GM18520 (cell line): ENCODE measurements at regions not wholly inside any gene's neighbourhood (a gene's known extent, or its start where the extent isn't known, plus 50 kb on each side); places are given as distances from the start of the nearest gene placed in this dataset.

Source experiments
- ATAC-seq: cut with Tn5 transposase; IDR thresholded peaks from one replicate; pipeline ENCODE4 v1.9.1; 2021; ENCODE audit not compliant: unreplicated experiment

DNA sequence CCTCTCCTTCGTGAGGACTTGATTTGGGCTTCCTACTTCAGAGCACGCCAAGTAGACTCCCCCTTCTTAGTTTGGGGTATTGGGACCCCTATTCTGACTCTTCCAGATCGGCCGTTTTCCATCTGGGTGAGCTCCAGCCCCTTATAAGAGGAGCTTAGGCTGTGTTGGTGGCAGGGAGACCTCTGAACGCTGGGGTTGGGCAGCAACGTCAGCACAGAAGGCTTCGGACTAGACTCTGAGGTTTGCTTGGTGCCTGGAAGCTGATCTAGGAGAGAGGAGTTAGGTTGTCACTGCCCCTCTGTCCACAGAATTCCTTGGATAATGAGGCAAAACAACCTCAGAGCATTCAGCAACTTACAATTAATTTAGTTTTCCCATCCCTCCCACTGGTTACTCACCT lies 99.2 kb upstream of the RTL1 start:
- ATAC-seq = no peak

DNA sequence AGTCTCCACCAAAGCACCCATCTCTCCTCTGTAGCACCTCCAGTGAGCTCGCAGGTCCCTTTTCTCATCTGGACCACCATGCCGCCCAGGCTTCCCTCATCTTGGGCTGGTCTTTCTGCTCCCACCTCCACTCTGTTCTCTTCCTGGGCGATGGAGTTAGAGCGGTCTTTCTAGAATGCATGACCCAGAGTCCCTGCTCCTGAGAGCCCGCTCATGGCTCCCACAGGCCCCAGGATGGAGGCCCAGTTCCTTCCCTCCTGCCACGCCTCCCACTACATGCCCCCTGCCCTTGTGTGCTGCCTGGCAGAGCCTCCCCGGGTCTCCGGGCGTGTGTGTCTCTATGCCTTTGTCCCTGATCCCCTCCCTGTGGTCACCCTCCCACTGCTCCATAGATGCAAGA lies 100.7 kb upstream of the RTL1 start:
- ATAC-seq = no peak

DNA sequence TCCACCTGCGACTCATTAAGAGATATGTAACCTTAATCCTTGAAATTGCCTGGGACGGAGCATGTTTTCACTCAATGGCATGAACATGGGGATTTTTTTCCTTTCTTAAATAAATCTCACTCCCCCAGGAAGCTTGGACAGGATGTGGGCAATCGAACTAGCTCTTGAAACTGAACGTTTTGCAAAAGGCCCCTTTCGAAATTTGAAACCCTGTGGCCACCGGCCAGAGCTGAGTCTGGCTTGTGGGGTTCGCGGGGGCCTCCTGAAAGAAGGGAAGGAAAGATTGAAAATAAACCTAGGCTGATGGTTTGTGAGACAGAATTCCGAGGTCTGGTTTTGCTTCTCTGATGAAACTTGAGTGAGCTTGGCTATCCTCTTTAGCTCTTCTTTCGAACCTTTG lies 101.4 kb upstream of the RTL1 start:
- ATAC-seq = no peak

DNA sequence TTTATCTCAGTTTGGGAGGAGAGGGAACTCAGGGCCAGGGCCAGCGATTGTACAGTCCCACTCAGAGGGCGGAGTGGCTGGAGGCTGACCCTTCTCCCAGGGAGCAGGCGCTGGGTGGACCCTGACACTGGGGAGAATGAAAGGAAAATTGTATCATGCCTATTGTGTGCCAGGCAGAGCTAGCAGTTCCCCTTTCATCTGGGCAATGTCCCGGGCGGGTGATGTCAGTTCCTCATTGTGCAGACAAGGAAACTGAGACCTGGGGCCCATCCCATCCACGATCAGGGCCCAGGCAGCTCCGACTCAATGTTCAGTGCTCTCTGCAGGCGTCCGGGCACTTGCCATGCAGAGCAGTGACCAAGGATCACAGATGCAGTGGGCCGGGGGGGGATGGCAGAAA lies 101.9 kb upstream of the RTL1 start:
- no peak for ATAC-seq

DNA sequence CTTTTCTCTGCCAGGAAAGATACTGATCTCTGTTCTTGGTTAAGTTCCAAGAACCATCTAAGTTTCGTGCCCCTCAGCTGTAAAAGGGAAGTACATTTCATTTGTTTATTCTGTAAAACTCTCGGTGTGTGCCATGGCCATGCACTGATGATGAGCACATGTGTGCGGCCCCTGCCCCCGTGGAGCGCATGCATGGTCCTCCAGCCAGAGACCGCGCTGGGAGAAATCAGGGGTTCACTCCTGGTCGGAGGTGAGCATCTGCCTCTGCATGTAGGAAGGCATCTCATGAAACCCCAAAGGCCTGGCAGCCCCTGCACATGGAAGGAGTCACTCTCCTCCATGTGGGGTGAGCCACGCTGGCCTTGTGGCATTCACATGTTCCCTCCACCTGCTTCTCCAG lies 102.5 kb upstream of the RTL1 start:
- ATAC-seq = no peak

DNA sequence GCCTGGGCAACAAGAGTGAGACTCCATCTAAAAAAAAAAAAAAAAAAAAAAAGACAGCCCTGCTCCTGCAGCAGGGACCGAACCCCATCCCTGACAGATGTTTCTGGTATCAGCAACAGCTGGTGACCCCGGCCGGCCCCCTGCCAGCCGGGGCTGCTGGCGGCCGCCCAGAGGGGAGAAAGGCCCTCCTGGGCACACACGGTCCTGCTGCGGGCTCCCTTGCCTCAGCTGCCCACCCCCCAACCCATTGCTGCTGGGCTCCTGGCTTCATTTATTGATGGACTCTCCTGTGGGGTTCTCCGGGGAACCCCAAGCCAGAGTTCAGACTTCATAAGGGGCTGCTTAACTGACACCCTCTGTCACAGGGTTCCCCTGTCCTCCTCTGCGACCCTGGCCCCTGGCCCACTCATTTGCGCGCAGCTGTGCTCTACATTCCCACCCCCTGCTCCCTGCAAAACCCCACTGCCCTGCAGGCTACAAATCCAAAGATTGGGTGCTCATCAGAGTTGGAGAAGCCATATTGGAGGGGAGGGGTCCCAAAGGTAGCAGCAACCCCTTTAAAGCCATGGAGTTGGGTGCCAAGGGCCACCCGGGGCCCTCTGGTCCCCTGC lies 103.6 kb upstream of the RTL1 start:
- ATAC-seq = no peak

DNA sequence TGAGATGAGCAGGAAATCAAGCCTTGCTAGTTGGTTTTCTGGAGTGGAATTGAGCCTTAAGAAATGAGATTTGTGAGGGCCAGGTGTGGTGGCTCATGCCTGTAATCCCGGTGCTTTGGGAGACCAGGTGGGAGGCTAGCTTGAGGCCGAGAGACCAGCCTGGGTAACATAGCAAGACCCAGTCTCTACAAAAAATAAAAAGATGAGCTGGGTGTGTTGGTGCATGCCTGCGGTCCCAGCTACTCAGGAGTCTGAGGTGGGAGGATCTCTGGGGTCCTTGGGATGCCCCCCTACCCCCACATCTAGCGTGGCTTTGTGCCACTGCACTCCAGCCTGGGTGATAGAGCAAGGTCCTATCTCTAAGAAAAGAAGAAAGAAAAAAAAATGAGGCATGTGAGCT lies 104.2 kb upstream of the RTL1 start:
- no peak for ATAC-seq

DNA sequence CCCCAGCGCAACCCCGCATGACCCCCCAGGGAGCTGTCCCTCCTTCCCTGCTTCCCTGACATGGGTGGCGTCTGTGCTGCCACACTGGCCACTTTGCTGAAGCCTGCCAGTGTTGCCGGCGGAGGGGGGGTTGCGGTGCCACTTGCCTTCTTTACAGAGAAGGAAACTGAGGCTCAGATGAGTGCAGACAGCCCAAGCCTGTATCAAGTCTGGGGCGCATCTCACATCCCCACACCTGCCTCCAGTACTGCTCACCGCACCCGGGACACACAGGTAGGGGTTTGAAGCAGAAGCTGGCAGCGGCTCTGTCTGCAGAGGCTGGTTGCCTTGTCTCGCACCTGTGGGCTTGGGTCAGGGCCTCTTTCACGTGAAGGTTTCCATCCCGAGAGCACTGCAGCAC lies 104.7 kb upstream of the RTL1 start:
- ATAC-seq = no peak

DNA sequence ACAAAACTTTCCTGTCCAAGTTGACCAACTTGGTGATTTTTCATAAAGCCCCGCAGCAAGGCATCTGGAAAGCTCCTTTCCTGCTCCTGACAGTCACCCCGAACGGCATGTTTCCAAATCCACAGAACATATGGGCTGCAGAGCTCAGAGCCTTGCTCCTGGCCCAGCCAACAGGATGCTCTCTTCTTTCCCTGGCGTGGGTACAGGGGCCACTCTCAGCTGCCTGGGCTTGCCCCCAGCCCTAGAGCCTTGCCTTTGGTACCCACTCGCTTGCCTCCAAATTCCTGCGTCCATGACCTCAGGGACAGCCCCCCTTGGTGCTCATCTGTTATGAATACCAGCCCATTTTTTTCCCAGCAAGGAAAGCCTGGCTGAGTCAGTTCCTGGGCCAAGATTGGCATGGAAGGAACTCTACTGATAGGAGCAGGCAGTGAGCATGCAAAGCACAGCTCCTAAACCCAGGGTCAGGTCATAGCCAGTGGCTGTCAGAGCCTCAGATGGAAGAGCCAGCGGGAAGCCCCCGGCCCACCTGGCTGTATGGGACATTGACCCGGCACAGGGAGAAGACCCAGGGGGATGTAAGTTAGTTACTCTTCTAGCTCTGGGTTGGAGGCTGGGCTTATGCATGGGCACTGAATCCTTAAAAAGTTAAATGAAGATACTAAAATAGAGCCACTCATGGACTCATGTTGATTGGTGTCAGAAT lies 105.3 kb upstream of the RTL1 start:
- no peak for ATAC-seq

DNA sequence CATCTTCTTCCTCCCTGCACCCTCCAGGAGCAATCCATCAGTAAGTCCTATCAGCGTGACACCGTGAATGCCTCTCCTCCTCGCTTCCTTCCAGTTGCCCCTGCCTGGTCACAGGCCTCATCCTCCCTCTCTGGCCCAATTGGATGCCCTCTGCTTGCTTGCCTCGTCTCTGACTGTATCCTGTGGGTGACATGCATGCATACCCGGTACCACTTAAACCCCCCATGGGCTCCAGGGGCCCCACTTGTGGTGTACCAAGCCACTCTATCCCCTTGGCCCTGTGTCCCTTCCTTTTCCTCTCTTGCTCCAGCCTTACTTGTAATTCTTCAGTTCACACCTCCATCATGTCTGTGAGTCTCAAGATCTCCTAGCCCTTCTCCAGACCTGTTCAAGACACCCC lies 106.0 kb upstream of the RTL1 start:
- no peak for ATAC-seq

DNA sequence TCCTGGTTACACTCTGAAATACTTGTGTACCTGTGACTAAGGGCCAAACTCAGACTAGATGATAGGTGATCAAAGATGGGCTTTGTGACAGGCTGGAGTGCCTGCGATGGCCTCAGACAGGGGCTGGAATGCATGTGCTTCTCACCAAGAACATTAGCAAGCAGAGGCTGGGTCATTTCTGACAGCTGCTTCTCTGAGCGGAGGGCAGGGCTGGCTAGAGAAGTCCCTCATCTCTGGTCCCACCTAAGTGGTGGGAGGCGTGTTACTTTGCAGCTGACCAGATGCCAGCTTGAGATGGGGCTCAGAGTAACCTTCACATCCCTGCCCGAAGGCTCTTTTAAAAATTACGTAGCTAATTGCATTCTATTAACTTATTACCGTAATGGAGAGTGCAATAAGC lies 106.8 kb upstream of the RTL1 start:
- no peak for ATAC-seq

DNA sequence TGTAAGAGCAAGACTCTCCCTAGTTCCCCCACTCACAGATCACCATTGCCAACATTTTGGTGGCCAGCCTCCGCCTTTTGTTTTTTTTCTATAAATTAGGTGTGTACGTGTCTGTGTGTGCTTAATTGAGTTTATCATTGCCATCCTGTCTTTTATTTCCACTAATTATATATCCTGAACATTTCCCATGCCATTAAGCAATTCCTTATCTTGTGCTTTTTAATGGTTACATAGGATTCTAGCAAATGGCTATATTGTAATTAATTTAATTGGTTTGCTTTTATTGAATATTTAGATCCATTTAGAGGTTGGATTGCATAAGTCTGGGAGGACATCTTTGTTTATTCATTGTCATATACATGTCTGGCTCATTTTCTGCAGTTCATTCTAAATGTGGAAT lies 107.3 kb upstream of the RTL1 start:
- no peak for ATAC-seq

DNA sequence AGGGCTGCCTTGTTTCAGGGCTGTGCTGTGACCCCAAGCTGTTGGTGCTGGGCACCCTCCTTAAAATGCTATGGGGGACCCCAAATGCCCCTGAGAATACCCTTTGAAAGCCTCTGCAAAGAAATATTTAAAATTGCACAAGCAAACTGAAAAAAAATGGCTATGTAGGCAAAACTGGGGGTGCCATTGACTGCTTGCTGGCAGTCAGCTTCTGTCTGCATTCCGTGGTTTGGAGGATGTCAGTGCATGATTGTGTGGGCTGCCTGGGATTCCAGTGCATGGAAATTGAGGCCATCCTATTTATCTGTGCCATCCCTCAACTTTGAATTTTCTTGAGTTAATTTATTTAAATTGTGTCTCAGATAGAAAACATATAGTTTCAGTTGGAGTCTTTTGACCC lies 113.7 kb upstream of the RTL1 start:
- ATAC-seq = no peak

DNA sequence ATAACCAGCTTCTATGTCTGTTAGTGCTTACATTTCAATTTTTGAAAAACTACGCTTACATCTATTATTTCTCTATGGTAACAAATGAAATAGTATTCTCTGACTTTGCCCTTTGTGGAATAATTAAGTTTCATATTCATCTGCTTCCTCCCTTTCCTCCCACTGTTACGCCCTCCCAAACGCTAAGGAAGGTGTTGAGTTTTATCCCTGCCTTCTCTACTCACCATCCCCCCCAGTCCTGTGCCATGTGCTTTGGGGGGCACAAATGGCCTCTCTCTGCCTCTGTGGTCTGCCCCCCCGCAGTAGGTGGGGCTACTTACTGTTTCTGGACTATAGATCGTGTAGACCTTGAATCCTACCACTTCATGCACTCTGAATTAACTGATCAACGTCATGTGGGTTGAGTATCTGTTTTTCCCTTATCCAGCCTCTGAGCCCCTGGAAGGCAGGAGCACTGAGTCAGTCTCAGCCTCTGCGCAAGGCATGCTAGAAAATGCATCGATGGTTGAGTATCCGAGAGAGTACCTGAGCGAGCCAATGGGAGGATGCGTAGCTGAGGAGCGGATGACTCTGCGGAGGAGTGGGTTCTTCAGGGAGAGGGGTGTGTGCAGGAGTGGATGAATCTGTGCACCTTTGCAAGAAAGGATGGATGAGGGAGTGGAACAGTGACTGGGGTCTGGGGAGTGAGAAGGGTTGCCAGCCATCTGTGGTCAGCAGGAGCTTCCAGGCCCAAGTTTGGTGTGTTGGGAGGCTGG lies 114.5 kb upstream of the RTL1 start:
- ATAC-seq = no peak

DNA sequence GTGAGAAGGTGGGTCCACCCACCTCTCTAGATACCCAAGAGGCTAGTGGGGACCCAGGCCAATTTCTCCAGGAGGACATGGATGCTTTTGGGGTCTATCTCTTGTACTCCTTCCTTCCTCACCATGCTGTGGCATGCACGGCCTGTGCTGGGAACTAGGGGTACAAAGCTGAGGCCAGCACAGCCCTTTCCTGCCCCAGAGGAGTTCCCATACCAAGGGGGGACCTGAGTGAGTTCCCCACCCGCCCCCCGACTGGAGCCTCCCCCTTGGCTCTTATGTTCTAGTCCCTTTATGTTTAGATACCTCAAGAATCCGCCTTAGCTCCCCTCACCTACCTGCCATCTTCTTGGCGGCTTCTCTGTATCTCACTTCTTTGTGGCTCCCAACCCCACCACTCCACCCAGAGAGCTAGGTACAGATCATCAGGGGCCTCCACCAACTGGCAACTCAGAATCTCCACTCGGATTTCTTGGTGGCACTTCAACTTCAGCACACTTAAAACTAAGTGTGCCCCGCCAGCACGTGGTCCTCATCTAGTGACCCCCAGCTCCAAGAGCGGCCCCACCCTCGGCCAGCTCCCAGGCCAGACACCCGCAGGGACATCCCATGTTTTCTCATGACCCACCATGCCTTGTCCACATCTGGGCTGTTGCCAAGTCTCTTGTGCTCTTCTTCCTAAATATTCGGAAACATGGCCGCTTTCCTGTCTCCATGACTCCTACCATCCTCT lies 115.2 kb upstream of the RTL1 start:
- no peak for ATAC-seq

DNA sequence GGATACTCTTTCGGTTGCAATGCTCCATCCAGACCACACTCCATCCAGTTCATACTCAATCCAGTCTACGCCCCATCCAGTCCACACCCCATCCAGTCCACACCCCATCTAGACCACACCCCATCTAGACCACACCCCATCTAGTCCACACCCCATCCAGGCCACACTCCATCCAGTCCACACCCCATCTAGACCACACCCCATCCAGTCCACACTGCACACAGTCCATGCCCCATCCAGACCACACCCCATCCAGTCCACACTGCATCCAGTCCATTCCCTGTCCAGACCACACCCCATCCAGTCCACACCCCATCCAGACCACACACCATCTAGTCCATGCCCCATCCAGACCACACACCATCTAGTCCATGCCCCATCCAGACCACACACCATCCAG lies 116.0 kb upstream of the RTL1 start:
- ATAC-seq = no peak

DNA sequence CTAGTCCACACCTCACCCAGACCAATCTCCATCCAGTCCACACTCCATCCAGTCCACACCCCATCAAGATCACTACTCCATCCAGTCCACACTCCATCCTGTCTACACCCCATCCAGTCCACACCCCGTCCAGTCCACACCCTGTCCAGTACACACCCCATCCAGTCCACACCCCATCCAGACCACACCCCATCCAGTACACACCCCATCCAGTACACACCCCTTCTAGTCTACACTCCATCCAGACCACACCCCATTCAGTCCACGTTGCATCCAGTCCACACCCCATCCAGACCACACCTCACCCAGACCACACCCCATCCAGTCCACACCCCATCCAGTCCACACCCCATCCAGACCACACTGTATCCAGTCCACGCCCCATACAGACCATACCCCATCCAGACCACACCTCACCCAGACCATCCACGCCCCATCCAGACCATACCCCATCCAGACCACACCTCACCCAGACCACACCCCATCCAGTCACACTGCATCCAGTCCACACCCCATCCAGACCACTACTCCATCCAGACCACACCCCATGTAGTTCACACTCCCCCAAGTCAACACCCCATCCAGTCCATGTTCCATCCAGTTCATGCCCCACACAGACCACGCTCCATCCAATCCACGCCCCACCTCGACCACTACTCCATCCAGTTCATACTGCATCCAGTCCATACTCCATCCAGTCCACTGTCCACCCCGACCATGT lies 116.6 kb upstream of the RTL1 start:
- ATAC-seq = no peak

DNA sequence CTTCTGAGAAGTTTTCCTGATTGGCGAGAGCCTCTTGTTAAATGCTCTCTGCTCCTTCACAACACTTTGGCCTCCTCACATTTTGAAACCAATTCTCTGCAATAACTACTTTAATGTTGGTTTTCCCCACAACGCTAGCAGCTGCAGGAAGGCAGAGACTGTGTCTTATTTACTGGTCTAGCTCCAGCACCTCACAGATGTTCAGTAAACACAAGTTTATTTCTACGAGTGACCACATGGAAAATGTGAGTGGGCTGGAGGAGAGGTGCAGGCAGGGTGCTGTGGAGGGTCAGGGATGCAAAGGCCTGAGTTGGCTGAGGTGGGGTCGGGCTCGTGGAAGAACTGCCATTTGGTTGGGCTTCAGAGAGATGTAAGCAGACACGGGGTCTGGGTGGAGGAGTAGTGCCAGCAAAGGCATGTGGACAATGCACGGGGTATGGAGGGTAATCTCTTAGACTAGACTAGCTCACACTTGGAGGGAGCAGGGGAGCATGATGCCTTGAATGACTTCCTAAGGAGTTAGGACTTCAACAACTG lies 117.4 kb upstream of the RTL1 start:
- ATAC-seq = no peak

DNA sequence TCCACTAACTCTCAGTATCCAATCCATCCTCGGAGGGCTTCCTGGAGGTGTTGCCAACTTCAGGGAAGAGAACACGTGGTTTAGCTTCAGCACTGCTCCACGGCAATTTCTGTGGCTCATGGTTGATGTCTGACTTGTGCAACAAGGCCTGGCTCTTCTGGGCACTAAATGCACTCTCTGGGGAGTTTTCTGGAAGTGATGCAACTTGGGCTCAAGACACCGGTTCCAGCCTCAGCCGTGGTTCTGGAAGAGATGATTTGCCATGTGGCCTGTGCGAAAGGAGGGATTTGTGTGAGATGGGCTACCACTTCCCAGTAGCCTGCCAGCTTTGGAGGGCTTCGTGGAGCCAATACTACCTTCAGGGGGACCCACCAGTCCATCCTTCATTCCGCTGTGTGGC lies 118.6 kb upstream of the RTL1 start:
- ATAC-seq = no peak

DNA sequence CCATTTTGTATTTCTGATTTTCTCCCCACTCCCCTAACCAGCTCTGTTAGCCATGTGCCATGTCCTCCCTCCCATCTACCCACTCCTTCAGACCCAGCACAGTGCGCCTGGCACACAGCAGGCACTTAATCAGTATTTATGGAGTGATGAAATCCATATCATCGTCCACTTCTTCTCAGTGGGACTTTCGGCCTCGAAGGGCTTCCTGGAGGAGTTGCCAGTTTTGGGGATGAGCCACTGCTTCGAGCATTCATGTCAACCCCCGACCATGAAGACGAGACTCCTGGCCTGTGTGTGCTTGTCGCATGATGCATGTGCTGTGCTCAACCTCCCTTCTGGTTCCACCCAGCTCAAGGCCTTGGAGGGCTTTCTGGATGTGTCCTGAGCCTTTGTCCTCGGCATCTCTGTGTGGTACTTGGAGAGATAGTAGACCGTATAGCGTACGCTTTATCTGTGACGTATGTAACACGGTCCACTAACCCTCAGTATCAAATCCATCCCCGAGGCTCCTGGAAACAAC lies 119.5 kb upstream of the RTL1 start:
- no peak for ATAC-seq

DNA sequence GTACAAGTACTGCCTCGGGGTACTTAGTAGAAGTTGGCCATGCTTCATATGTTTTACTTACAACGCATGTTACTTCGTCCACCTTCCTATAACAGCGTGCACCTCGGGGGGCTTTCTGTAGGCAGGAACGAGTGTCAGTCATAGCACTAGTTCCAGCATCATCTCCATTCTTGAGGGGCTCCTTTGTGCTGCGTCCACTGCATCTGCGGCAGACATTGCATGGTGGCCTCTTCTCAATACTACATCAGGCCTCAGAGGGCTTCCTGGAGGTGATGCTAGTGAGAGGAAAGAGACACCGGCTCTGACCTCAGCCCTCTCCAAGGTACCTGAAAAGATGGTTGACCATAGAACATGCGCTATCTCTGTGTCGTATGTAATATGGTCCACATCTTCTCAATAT lies 121.2 kb upstream of the RTL1 start:
- no peak for ATAC-seq
